ENCODE measurements at regions not wholly inside any gene's neighbourhood (a gene's known extent, or its start where the extent isn't known, plus 50 kb on each side); places are given as distances from the start of the nearest gene placed in this dataset.
"Not testable (repeated sequence)": the region's sequence is repeated elsewhere in the genome, so short reads cannot be mapped to it uniquely, and the experiment has no call there.

GRCh38 chr2:146748046-146748445, 1096.8 kb upstream of the ACVR2A start:
- no peak for DNase-seq

- no peak for DNase-seq
These were observed 1103.6 kb upstream of the ACVR2A start for GRCh38 chr2:146741260-146741659.

- no peak for DNase-seq
These were observed 1110.0 kb upstream of the ACVR2A start for GRCh38 chr2:146734821-146735190.

- peak; percentile 61 for DNase-seq
These were observed 1110.6 kb upstream of the ACVR2A start for GRCh38 chr2:146734042-146734820.

GRCh38 chr2:146730882-146731281, 1113.9 kb upstream of the ACVR2A start:
- peak; percentile 19 for DNase-seq

GRCh38 chr2:146721486-146721885, 1123.3 kb upstream of the ACVR2A start:
- no peak for DNase-seq

GRCh38 chr2:146720170-146720569, 1124.7 kb upstream of the ACVR2A start:
- no peak for DNase-seq

GRCh38 chr2:146716591-146716990, 1128.2 kb upstream of the ACVR2A start:
- DNase-seq = no peak

GRCh38 chr2:146709004-146709403, 1135.8 kb upstream of the ACVR2A start:
- no peak for DNase-seq

GRCh38 chr2:146701183-146701582, 1143.6 kb upstream of the ACVR2A start:
- DNase-seq = no peak

- no peak for DNase-seq
These were observed 1147.5 kb upstream of the ACVR2A start for GRCh38 chr2:146697307-146697706.

GRCh38 chr2:146696787-146697186, 1148.0 kb upstream of the ACVR2A start:
- not testable (repeated sequence) for DNase-seq

- no peak for DNase-seq
These were observed 1162.8 kb upstream of the ACVR2A start for GRCh38 chr2:146681991-146682390.

GRCh38 chr2:146678516-146678915, 1166.3 kb upstream of the ACVR2A start:
- DNase-seq = no peak

GRCh38 chr2:146677280-146677679, 1167.5 kb upstream of the ACVR2A start:
- no peak for DNase-seq

GRCh38 chr2:146669735-146670134, 1175.1 kb upstream of the ACVR2A start:
- DNase-seq = no peak

GRCh38 chr2:146666340-146666739, 1178.5 kb upstream of the ACVR2A start:
- DNase-seq = peak; percentile 14

- no peak for DNase-seq
These were observed 1179.0 kb upstream of the ACVR2A start for GRCh38 chr2:146665800-146666199.

- DNase-seq = peak; percentile 51
These were observed 1183.2 kb upstream of the ACVR2A start for GRCh38 chr2:146661473-146662096.

- DNase-seq = peak; percentile 5
These were observed 1184.9 kb upstream of the ACVR2A start for GRCh38 chr2:146659976-146660375.

GRCh38 chr2:146652311-146652710, 1192.5 kb upstream of the ACVR2A start:
- DNase-seq = peak; percentile 28

- no peak for DNase-seq
These were observed 1193.5 kb upstream of the ACVR2A start for GRCh38 chr2:146651361-146651760.

- DNase-seq = no peak
These were observed 1202.8 kb upstream of the ACVR2A start for GRCh38 chr2:146642066-146642465.

GRCh38 chr2:146634230-146635097, 1210.4 kb upstream of the ACVR2A start:
- DNase-seq = peak; percentile 93

All from fibroblast of skin of right biceps (primary cell).